Keratinocyte (primary cell): ENCODE measurements at regions not wholly inside any gene's neighbourhood (a gene's known extent, or its start where the extent isn't known, plus 50 kb on each side); places are given as distances from the start of the nearest gene placed in this dataset.

Source experiments
- DNase-seq: peaks from one replicate; pipeline ENCODE4 v3.0.0-alpha.2; 2011; ENCODE audit warnings: low read depth, missing footprints, low spot score
- FAIRE-seq: peaks from 2 replicates; lab custom pipeline; 2011; peaks lifted over from hg19 to GRCh38; lab: Jason Lieb, UNC
- H2AFZ ChIP-seq: 2 replicates; pipeline ENCODE4 v1.6.0; 2012; ENCODE audit warnings: low read length, control low read depth, inconsistent platforms; ENCODE audit not compliant: control insufficient read depth
- H3K27ac ChIP-seq: 2 replicates; pipeline ENCODE4 v1.5.1; 2011; ENCODE audit warnings: low read length; ENCODE audit not compliant: control insufficient read depth, insufficient read depth
- H3K27me3 ChIP-seq: 3 replicates; pipeline ENCODE4 v1.6.0; 2011; ENCODE audit warnings: low read length; ENCODE audit not compliant: control insufficient read depth, insufficient read depth; ENCODE audit errors: extremely low read depth
- H3K36me3 ChIP-seq, 2 experiments: 2 replicates in 1 of 2; 3 replicates in 1 of 2; pipeline ENCODE4 v1.5.1; 2011; ENCODE audit warnings: low read length in 2 of 2, mild to moderate bottlenecking in 1 of 2; ENCODE audit not compliant: control insufficient read depth in 2 of 2, insufficient read depth in 2 of 2; ENCODE audit errors: extremely low read depth in 1 of 2
- H3K4me1 ChIP-seq: 3 replicates; pipeline ENCODE4 v1.5.1; 2011; ENCODE audit warnings: low read length; ENCODE audit not compliant: control insufficient read depth, insufficient read depth; ENCODE audit errors: extremely low read depth
- H3K4me2 ChIP-seq: 3 replicates; pipeline ENCODE4 v1.6.0; 2011; ENCODE audit warnings: low read depth, low read length; ENCODE audit not compliant: control insufficient read depth, insufficient read depth; ENCODE audit errors: extremely low read depth
- H3K4me3 ChIP-seq, 3 experiments: fragments of 200-600 bp in 1 of 3; sonication (generic) in 1 of 3; 2 replicates in 2 of 3; 3 replicates in 1 of 3; pipeline ENCODE4 v1.5.1; 2011 to 2016; ENCODE audit warnings: low read length in 3 of 3, mild to moderate bottlenecking in 3 of 3, control low read depth in 2 of 3, inconsistent platforms in 1 of 3, low read depth in 1 of 3, mixed read lengths in 1 of 3, mixed run types in 1 of 3, moderate library complexity in 1 of 3; ENCODE audit not compliant: control insufficient read depth in 2 of 3, insufficient read depth in 2 of 3; ENCODE audit errors: extremely low read depth in 1 of 3
- H3K79me2 ChIP-seq: 2 replicates; pipeline ENCODE4 v1.6.0; 2012; ENCODE audit warnings: low read length; ENCODE audit not compliant: control insufficient read depth, insufficient read depth
- H3K9ac ChIP-seq: 3 replicates; pipeline ENCODE4 v1.6.0; 2011; ENCODE audit warnings: low read length; ENCODE audit not compliant: control insufficient read depth, insufficient read depth; ENCODE audit errors: extremely low read depth
- H3K9me1 ChIP-seq: 3 replicates; pipeline ENCODE4 v1.6.0; 2011; ENCODE audit warnings: low read length; ENCODE audit not compliant: control insufficient read depth, insufficient read depth; ENCODE audit errors: extremely low read depth
- H3K9me3 ChIP-seq: 2 replicates; pipeline ENCODE4 v1.5.1; 2012; ENCODE audit warnings: low read depth, low read length; ENCODE audit not compliant: control insufficient read depth
- H4K20me1 ChIP-seq: 3 replicates; pipeline ENCODE4 v1.6.0; 2011; ENCODE audit warnings: low read length; ENCODE audit not compliant: control insufficient read depth, insufficient read depth; ENCODE audit errors: extremely low read depth
- EZH2 ChIP-seq: IDR thresholded peaks from one replicate; pipeline ENCODE4 v1.6.1; 2012; ENCODE audit warnings: inconsistent platforms, mild to moderate bottlenecking, low read length, moderate library complexity
- dilution Hi-C: fragments of 300-500 bp; cut with MboI; formaldehyde crosslinking; loops from one replicate; pipeline ENCODE4 v1.7.0; 2020; ENCODE audit warnings: low sequenced_read_pairs; ENCODE audit not compliant: extremely low pct_ligation_motif_present
- TF ChIP-seq, protein P1 (sequence below), 3 experiments: IDR thresholded peaks in 1 of 3; conservative IDR thresholded peaks in 1 of 3; optimal IDR thresholded peaks in 1 of 3; 2 replicates in 2 of 3; 3 replicates in 1 of 3; pipeline versions ENCODE3 to v1.5.1; 2011; ENCODE audit warnings: low read length in 3 of 3, mild to moderate bottlenecking in 3 of 3, moderate library complexity in 2 of 3, control low read depth in 1 of 3, inconsistent platforms in 1 of 3; ENCODE audit not compliant: insufficient read depth in 2 of 3; ENCODE audit errors: extremely low read depth in 1 of 3

DNA sequence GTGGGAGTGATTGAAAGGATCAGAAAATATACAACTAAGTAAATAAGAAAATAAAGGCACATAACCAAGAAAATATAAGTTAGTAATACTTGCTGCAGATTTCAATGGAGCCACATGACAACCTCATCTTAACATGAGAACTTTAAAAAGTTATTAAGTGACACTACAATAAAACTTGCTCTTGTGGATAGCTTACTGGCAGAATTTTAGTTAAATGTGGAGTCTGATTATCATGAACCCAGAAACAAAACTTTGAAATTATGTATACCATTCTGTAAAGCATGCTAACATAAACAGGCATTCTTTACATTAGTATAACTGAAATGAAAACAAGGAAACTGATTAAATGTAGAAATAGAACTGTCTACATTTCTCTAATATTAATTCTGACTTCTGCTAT lies 220.9 kb downstream of the RFPL4B start:
- Histone ChIP-seq H3K79me2 (no peaks in the 10 kb centered on the region), H3K4me3 (no peak overlapping the region), H3K9me1 (no peaks in the 10 kb centered on the region), H2AFZ (no peak overlapping the region), H4K20me1 (no peaks in the 10 kb centered on the region), H3K9ac (no peak overlapping the region), H3K36me3 (no peaks in the 10 kb centered on the region), H3K9me3 (no peaks in the 10 kb centered on the region), H3K4me1 (no peaks in the 10 kb centered on the region), H3K27ac (no peak overlapping the region), H3K4me2 (no peak overlapping the region), H3K27me3 (no peaks in the 10 kb centered on the region)
- dilution Hi-C loops = no loop called here
- FAIRE-seq (no peak), DNase-seq (no peak)
- TF ChIP-seq EZH2 = no peak
- TF ChIP-seq, protein P1, sequence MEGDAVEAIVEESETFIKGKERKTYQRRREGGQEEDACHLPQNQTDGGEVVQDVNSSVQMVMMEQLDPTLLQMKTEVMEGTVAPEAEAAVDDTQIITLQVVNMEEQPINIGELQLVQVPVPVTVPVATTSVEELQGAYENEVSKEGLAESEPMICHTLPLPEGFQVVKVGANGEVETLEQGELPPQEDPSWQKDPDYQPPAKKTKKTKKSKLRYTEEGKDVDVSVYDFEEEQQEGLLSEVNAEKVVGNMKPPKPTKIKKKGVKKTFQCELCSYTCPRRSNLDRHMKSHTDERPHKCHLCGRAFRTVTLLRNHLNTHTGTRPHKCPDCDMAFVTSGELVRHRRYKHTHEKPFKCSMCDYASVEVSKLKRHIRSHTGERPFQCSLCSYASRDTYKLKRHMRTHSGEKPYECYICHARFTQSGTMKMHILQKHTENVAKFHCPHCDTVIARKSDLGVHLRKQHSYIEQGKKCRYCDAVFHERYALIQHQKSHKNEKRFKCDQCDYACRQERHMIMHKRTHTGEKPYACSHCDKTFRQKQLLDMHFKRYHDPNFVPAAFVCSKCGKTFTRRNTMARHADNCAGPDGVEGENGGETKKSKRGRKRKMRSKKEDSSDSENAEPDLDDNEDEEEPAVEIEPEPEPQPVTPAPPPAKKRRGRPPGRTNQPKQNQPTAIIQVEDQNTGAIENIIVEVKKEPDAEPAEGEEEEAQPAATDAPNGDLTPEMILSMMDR (optimal IDR thresholded peaks at IDR 0.05 in 1 of 3, IDR thresholded peaks at IDR 0.05 in 1 of 3, conservative IDR thresholded peaks at IDR 0.05 in 1 of 3; ENCODE audit: extremely low read depth in 1 of 3, insufficient read depth in 2 of 3, low read length in 3 of 3) = no peak

DNA sequence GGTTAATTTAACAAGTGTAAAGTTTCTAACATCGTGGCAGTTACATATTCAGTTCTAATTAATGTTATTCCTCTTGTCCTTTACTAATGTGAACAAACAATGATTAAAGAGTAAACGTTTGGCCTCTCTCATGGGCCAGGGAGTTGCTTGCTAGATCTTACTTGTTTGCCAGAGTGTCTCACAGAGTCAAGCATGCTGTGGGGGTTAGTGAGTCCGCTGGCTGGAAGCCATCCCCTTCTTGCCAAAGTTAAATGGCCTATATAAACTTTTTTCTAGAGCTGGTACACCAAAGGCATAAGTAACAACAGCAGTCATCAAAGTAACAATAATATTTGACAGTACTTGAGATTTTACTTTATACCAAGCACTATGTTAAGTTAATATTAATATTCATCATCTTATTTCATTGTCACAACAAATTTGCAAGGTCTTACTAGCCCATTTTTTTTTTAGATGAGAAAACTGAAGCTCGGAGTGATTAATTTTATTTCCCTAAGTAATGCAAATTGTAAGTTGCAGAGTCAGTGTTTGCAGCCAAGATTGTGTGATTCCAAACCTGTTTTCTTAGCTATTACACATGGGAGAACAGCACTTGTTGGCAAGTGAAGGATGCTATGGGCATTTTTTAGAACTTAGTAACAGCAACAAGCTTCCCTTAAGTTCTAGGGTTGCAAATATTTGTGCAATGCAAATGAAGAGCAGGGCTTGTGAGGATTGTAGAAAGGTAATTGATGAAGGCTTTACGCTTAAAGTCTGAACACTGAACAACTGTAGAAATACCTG lies 224.5 kb downstream of the RFPL4B start:
- Histone ChIP-seq H3K36me3 (no peaks in the 10 kb centered on the region), H3K9ac (no peak overlapping the region), H3K9me3 (no peaks in the 10 kb centered on the region), H3K27me3 (no peaks in the 10 kb centered on the region), H2AFZ (no peak overlapping the region), H3K79me2 (no peaks in the 10 kb centered on the region), H3K9me1 (no peaks in the 10 kb centered on the region), H3K4me3 (no peak overlapping the region), H3K4me2 (no peak overlapping the region), H4K20me1 (no peaks in the 10 kb centered on the region), H3K27ac (no peak overlapping the region), H3K4me1 (no peaks in the 10 kb centered on the region)
- dilution Hi-C loops = no loop called here
- FAIRE-seq = no peak
- TF ChIP-seq, protein P1 (optimal IDR thresholded peaks at IDR 0.05 in 1 of 3, IDR thresholded peaks at IDR 0.05 in 1 of 3, conservative IDR thresholded peaks at IDR 0.05 in 1 of 3; ENCODE audit: extremely low read depth in 1 of 3, insufficient read depth in 2 of 3, low read length in 3 of 3) = no peak
- TF ChIP-seq EZH2 = no peak
- no peak for DNase-seq
